GM23338 (cell line): ENCODE measurements at regions not wholly inside any gene's neighbourhood (a gene's known extent, or its start where the extent isn't known, plus 50 kb on each side); places are given as distances from the start of the nearest gene placed in this dataset.

ENCODE experiments used
- ATAC-seq: fragments of 200-7000 bp; cut with Tn5 transposase; 3 replicates; pipeline ENCODE4 v1.9.1; 2020
- DNase-seq: peaks from one replicate; pipeline ENCODE4 v3.0.0-alpha.2; 2015; ENCODE audit warnings: low spot score
- H2AFZ ChIP-seq: fragments of 200-600 bp; sonication (generic); 2 replicates; pipeline ENCODE4 v1.8.0; 2016; ENCODE audit warnings: antibody characterized with exemption, mild to moderate bottlenecking, moderate library complexity
- H3F3A ChIP-seq: fragments of 200-600 bp; sonication (generic); replicated peaks from 2 replicates; pipeline ENCODE4 v1.8.0; 2017; ENCODE audit warnings: antibody characterized with exemption, mixed run types, low read depth
- H3K27ac ChIP-seq: fragments of 200-600 bp; sonication (generic); 2 replicates; pipeline ENCODE4 v1.6.1; 2016; ENCODE audit warnings: low read depth
- H3K27me3 ChIP-seq: fragments of 200-600 bp; sonication (generic); 2 replicates; pipeline ENCODE4 v1.8.0; 2016; ENCODE audit warnings: mild to moderate bottlenecking, mixed run types, moderate library complexity; ENCODE audit not compliant: insufficient read depth
- H3K36me3 ChIP-seq: fragments of 200-600 bp; sonication (generic); 2 replicates; pipeline ENCODE4 v1.8.0; 2016; ENCODE audit warnings: mild to moderate bottlenecking; ENCODE audit not compliant: insufficient read depth
- H3K4me1 ChIP-seq: fragments of 200-600 bp; sonication (generic); 2 replicates; pipeline ENCODE4 v1.8.0; 2016; ENCODE audit warnings: mild to moderate bottlenecking, moderate library complexity; ENCODE audit not compliant: insufficient read depth
- H3K4me2 ChIP-seq: fragments of 200-600 bp; sonication (generic); 2 replicates; pipeline ENCODE4 v1.7.1; 2017; ENCODE audit warnings: mixed run types
- H3K4me3 ChIP-seq: fragments of 200-600 bp; sonication (generic); 2 replicates; pipeline ENCODE4 v1.6.1; 2016; ENCODE audit warnings: mixed run types
- H3K79me2 ChIP-seq: fragments of 200-600 bp; sonication (generic); replicated peaks from 2 replicates; pipeline ENCODE4 v1.8.0; 2017; ENCODE audit warnings: mild to moderate bottlenecking; ENCODE audit not compliant: insufficient read depth
- H3K9me2 ChIP-seq: fragments of 200-600 bp; sonication (generic); 2 replicates; pipeline ENCODE4 v1.8.0; 2017; ENCODE audit not compliant: insufficient read depth
- H4K20me1 ChIP-seq: fragments of 200-600 bp; sonication (generic); replicated peaks from 2 replicates; pipeline ENCODE4 v1.8.0; 2017; ENCODE audit warnings: mild to moderate bottlenecking; ENCODE audit not compliant: insufficient read depth
- H3K27ac Mint-ChIP-seq: 2 replicates; pipeline ENCODE4 v1.8.0; 2020; ENCODE audit warnings: inconsistent platforms, mild to moderate bottlenecking, moderate library complexity, mixed read lengths
- H3K27me3 Mint-ChIP-seq: 3 replicates; pipeline ENCODE4 v1.8.0; 2022; ENCODE audit warnings: low read depth, mild to moderate bottlenecking, moderate library complexity, mixed read lengths, inconsistent platforms; ENCODE audit not compliant: insufficient read depth, poor library complexity
- H3K36me3 Mint-ChIP-seq: 3 replicates; pipeline ENCODE4 v1.8.0; 2021; ENCODE audit warnings: low read depth, mild to moderate bottlenecking, inconsistent platforms, moderate library complexity, mixed read lengths
- H3K4me1 Mint-ChIP-seq: 3 replicates; pipeline ENCODE4 v1.8.0; 2020; ENCODE audit warnings: mild to moderate bottlenecking, inconsistent platforms, mixed read lengths
- H3K4me3 Mint-ChIP-seq: 3 replicates; pipeline ENCODE4 v1.8.0; 2021; ENCODE audit warnings: moderate library complexity, mild to moderate bottlenecking, inconsistent platforms, mixed read lengths
- H3K9me3 Mint-ChIP-seq: 3 replicates; pipeline ENCODE4 v1.8.0; 2020; ENCODE audit warnings: moderate library complexity, mild to moderate bottlenecking, inconsistent platforms, mixed read lengths
- CTCF ChIP-seq, 2 experiments: fragments of 200-600 bp in 1 of 2; sonication (generic) in 1 of 2; conservative IDR thresholded peaks; 2 replicates each; pipeline versions ENCODE4 v1.5.1 to v1.6.1; 2016 to 2017; ENCODE audit warnings: antibody characterized with exemption in 2 of 2, low read depth in 2 of 2, mild to moderate bottlenecking in 2 of 2, moderate library complexity in 1 of 2
- ETS1 ChIP-seq: IDR thresholded peaks from 2 replicates; pipeline ENCODE4 v1.6.1; 2016; ENCODE audit warnings: antibody characterized with exemption
- EZH2 ChIP-seq: fragments of 200-600 bp; sonication (generic); IDR thresholded peaks from one replicate; pipeline ENCODE4 v1.8.0; 2017; ENCODE audit warnings: antibody characterized with exemption, mild to moderate bottlenecking, low read depth; ENCODE audit not compliant: unreplicated experiment
- NANOG ChIP-seq: IDR thresholded peaks from 2 replicates; pipeline ENCODE4 v1.6.1; 2016; ENCODE audit warnings: antibody characterized with exemption, borderline replicate concordance
- POLR2AphosphoS5 ChIP-seq: IDR thresholded peaks from 2 replicates; pipeline ENCODE4 v1.6.1; 2016; ENCODE audit warnings: antibody characterized with exemption, low read depth
- REST ChIP-seq: IDR thresholded peaks from one replicate; pipeline ENCODE4 v1.6.1; 2018; ENCODE audit warnings: antibody characterized with exemption; ENCODE audit not compliant: unreplicated experiment
- STAT1 ChIP-seq: IDR thresholded peaks from one replicate; pipeline ENCODE4 v1.6.1; 2016; ENCODE audit warnings: antibody characterized with exemption; ENCODE audit not compliant: unreplicated experiment
- ZNF114 ChIP-seq: fragments of 250-450 bp; sonication (Bioruptor Pico); IDR thresholded peaks from 2 replicates; pipeline ENCODE4 v1.5.0; 2020; ENCODE audit warnings: mild to moderate bottlenecking, moderate library complexity
- ZNF331 ChIP-seq: fragments of 250-450 bp; sonication (Bioruptor Pico); IDR thresholded peaks from 2 replicates; pipeline ENCODE4 v1.5.0; 2020; ENCODE audit warnings: low read depth, mild to moderate bottlenecking, moderate library complexity

- ATAC-seq (no peak), DNase-seq (no peak)
- no peak overlapping the region for H3K4me3 Mint-ChIP-seq
- Histone ChIP-seq H3K9me2 (no peaks in the 10 kb centered on the region), H3K27ac (no peak overlapping the region), H3K4me2 (no peak overlapping the region), H3K27me3 (peaks cover 7% of the 10 kb centered on the region; the same call in 1 of the 2 replicates), H3K4me1 (no peaks in the 10 kb centered on the region), H3K79me2 (no peaks in the 10 kb centered on the region), H4K20me1 (no peaks in the 10 kb centered on the region), H3F3A (no peaks in the 10 kb centered on the region), H2AFZ (no peak overlapping the region), H3K36me3 (no peaks in the 10 kb centered on the region), H3K4me3 (no peak overlapping the region)
- no peaks in the 10 kb centered on the region for H3K36me3 Mint-ChIP-seq
- no peaks in the 10 kb centered on the region; the same call in 2 of the 3 replicates for H3K9me3 Mint-ChIP-seq
- H3K27me3 Mint-ChIP-seq = peaks cover 12% of the 10 kb centered on the region
- peaks cover 5% of the 10 kb centered on the region; the same call in 2 of the 3 replicates for H3K4me1 Mint-ChIP-seq
- TF ChIP-seq REST (no peak), ZNF331 (no peak)
- no peak overlapping the region for H3K27ac Mint-ChIP-seq
These were observed 59.4 kb upstream of the NUP50 start for GRCh38 chr22:45104313-45104712.

- H3K27ac Mint-ChIP-seq = no peak overlapping the region
- no peak for TF ChIP-seq ETS1
- no peak for TF ChIP-seq EZH2
- no peak for TF ChIP-seq STAT1
- no peak for TF ChIP-seq NANOG
- no peak for TF ChIP-seq REST
- TF ChIP-seq CTCF (conservative IDR thresholded peaks at IDR 0.05; ENCODE audit: low read depth in 2 of 2) = no peak
- no peak for TF ChIP-seq ZNF331
- no peak for TF ChIP-seq POLR2AphosphoS5
- no peak for TF ChIP-seq ZNF114 (CRISPR knock-in tag)
- no peaks in the 10 kb centered on the region for H3F3A ChIP-seq
- H3K4me3 Mint-ChIP-seq = no peak overlapping the region
- peaks cover 7% of the 10 kb centered on the region; the same call in 1 of the 2 replicates for H3K27me3 ChIP-seq
- 0 out of 2 replicates have a peak, but pooled peaks cover 2% of the 10 kb centered on the region for H4K20me1 ChIP-seq
- peaks cover 5% of the 10 kb centered on the region; the same call in 2 of the 3 replicates for H3K4me1 Mint-ChIP-seq
- H3K9me3 Mint-ChIP-seq = no peaks in the 10 kb centered on the region; the same call in 2 of the 3 replicates
- no peak overlapping the region for H3K4me3 ChIP-seq
- no peaks in the 10 kb centered on the region for H3K4me1 ChIP-seq
- H2AFZ ChIP-seq = no peak overlapping the region
- H3K27me3 Mint-ChIP-seq = peaks cover 12% of the 10 kb centered on the region
- no peak for ATAC-seq
- no peaks in the 10 kb centered on the region for H3K9me2 ChIP-seq
- no peaks in the 10 kb centered on the region for H3K79me2 ChIP-seq
- no peaks in the 10 kb centered on the region for H3K36me3 Mint-ChIP-seq
- no peak for DNase-seq
- H3K36me3 ChIP-seq = no peaks in the 10 kb centered on the region
- H3K27ac ChIP-seq = no peak overlapping the region
- H3K4me2 ChIP-seq = no peak overlapping the region
These were observed 58.4 kb upstream of the NUP50 start for GRCh38 chr22:45105281-45105702.
